Endodermal cell (in vitro differentiated cells): ENCODE measurements at regions not wholly inside any gene's neighbourhood (a gene's known extent, or its start where the extent isn't known, plus 50 kb on each side); places are given as distances from the start of the nearest gene placed in this dataset.

Experiments used
- DNase-seq: peaks from one replicate; pipeline ENCODE4 v3.0.0-alpha.2; 2017
- H3K27ac ChIP-seq: 2 replicates; pipeline ENCODE4 v1.5.1; 2013; ENCODE audit warnings: mild to moderate bottlenecking, low read depth, low read length, moderate library complexity
- H3K27me3 ChIP-seq: 2 replicates; pipeline ENCODE4 v1.6.1; 2013; ENCODE audit warnings: mild to moderate bottlenecking, low read length, moderate library complexity; ENCODE audit not compliant: insufficient read depth, control insufficient read depth, poor library complexity, severe bottlenecking
- H3K36me3 ChIP-seq: 2 replicates; pipeline ENCODE4 v1.7.0; 2013; ENCODE audit warnings: mild to moderate bottlenecking, low read length, moderate library complexity; ENCODE audit not compliant: control insufficient read depth, insufficient read depth
- H3K4me1 ChIP-seq: one replicate; pipeline ENCODE4 v1.7.0; 2013; ENCODE audit warnings: low read length; ENCODE audit not compliant: control insufficient read depth, insufficient read depth
- H3K4me3 ChIP-seq: 2 replicates; pipeline ENCODE4 v1.5.1; 2013; ENCODE audit warnings: mild to moderate bottlenecking, low read length, moderate library complexity
- H3K9ac ChIP-seq: 2 replicates; pipeline ENCODE4 v1.6.1; 2013; ENCODE audit warnings: mild to moderate bottlenecking, low read length, moderate library complexity; ENCODE audit not compliant: poor library complexity, severe bottlenecking; ENCODE audit errors: extremely low read depth
- H3K9me3 ChIP-seq: 2 replicates; pipeline ENCODE4 v1.6.1; 2013; ENCODE audit warnings: mild to moderate bottlenecking, low read length, moderate library complexity; ENCODE audit not compliant: control insufficient read depth
- H3K27ac Mint-ChIP-seq: 2 replicates; pipeline ENCODE4 v1.8.0; 2020; ENCODE audit warnings: mixed read lengths
- H3K27me3 Mint-ChIP-seq: 2 replicates; pipeline ENCODE4 v1.8.0; 2021; ENCODE audit warnings: mild to moderate bottlenecking, mixed read lengths; ENCODE audit not compliant: insufficient read depth
- H3K36me3 Mint-ChIP-seq: 2 replicates; pipeline ENCODE4 v1.8.0; 2020; ENCODE audit warnings: low read depth, mixed read lengths
- H3K4me1 Mint-ChIP-seq: 2 replicates; pipeline ENCODE4 v1.8.0; 2020; ENCODE audit warnings: mixed read lengths
- H3K4me3 Mint-ChIP-seq: 2 replicates; pipeline ENCODE4 v1.8.0; 2020; ENCODE audit warnings: mild to moderate bottlenecking, moderate library complexity, mixed read lengths
- H3K9me3 Mint-ChIP-seq: 2 replicates; pipeline ENCODE4 v1.8.0; 2020; ENCODE audit warnings: mild to moderate bottlenecking, mixed read lengths
- WGBS, 2 experiments: methylation state at CpG; one replicate each; pipeline versions ENCODE4 v1.1.5 to v1.1.7; 2013; ENCODE audit warnings: missing lambda C conversion rate in 2 of 2, mixed read lengths in 1 of 2; ENCODE audit not compliant: insufficient coverage in 1 of 2, insufficient read length in 1 of 2; 5-methylcytosine and 5-hydroxymethylcytosine counted together
- TF ChIP-seq, protein P1 (sequence below): fragments of 200-600 bp; sonication (generic); conservative IDR thresholded peaks from 2 replicates; pipeline ENCODE4 v1.5.0; 2021; ENCODE audit warnings: antibody characterized with exemption, mild to moderate bottlenecking

DNA sequence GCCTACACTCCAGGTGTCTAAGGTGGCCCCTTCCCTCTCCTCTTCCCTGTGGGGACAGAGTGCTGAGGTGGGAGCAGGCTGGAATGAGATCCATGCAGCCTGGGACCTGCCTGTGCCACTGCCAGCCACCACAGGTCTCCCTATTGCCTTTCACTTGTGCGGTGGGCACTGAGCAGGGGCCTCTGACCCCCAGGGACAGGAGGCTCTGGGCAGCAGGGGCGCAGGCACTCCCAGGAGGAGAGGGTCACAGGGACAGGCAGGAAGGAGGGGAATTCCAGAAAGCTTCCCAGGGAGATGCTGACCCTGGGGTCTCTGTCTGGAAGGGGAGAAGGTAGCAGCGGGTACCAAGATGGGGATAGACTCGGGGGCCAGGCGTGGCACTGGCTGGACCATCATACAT, 228.5 kb upstream of the B3GAT1 start:
- TF ChIP-seq, protein P1, sequence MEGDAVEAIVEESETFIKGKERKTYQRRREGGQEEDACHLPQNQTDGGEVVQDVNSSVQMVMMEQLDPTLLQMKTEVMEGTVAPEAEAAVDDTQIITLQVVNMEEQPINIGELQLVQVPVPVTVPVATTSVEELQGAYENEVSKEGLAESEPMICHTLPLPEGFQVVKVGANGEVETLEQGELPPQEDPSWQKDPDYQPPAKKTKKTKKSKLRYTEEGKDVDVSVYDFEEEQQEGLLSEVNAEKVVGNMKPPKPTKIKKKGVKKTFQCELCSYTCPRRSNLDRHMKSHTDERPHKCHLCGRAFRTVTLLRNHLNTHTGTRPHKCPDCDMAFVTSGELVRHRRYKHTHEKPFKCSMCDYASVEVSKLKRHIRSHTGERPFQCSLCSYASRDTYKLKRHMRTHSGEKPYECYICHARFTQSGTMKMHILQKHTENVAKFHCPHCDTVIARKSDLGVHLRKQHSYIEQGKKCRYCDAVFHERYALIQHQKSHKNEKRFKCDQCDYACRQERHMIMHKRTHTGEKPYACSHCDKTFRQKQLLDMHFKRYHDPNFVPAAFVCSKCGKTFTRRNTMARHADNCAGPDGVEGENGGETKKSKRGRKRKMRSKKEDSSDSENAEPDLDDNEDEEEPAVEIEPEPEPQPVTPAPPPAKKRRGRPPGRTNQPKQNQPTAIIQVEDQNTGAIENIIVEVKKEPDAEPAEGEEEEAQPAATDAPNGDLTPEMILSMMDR: no peak
- Mint-ChIP-seq H3K27ac (no peak overlapping the region), H3K9me3 (no peaks in the 10 kb centered on the region), H3K27me3 (peaks cover 11% of the 10 kb centered on the region), H3K36me3 (no peaks in the 10 kb centered on the region), H3K4me3 (no peak overlapping the region), H3K4me1 (peaks cover 4% of the 10 kb centered on the region)
- no peak overlapping the region for H3K27ac ChIP-seq
- no peak overlapping the region for H3K4me3 ChIP-seq
- DNase-seq: peak; percentile 38
- H3K36me3 ChIP-seq: no peaks in the 10 kb centered on the region
- 92 to 94% methylated on average over 2 to 5 of the region's 5 CpGs for WGBS, 2 experiments
- no peaks in the 10 kb centered on the region for H3K4me1 ChIP-seq
- no peak overlapping the region for H3K9ac ChIP-seq
- no peaks in the 10 kb centered on the region for H3K27me3 ChIP-seq
- no peaks in the 10 kb centered on the region for H3K9me3 ChIP-seq

DNA sequence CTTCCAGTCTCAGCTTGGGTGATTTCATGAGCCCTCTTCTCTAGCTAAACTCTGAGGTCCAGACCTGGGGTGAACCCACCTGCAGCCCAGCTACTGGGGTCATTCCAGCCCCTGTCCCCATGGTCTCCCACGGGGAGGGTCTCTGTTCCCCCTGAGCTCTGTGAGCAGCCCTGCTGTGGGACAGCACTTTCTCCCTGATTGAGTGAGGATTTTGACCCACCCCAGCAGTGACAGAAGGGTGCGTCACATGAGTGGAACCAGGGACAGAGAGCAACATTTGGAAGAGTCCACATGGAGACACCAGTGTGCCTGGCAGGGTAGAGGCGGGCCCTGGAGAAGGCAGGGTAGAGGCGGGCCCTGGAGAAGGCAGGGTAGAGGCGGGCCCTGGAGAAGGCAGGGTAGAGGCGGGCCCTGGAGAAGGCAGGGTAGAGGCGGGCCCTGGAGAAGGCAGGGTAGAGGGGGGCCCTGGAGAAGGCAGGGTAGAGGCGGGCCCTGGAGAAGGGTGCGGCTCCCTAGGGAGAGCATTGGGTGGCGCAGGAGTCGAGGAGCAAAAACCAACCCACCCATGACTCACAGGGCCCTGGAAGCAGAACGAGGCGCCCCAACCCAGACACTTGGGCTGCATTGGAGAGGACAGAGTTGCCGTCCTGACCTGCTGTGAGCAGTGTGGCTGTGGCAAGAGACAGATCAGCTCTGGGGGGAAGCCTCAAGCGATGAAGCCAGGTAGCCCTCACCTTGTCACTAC, 227.7 kb upstream of the B3GAT1 start:
- Mint-ChIP-seq H3K27me3 (peaks cover 11% of the 10 kb centered on the region), H3K27ac (no peak overlapping the region), H3K36me3 (no peaks in the 10 kb centered on the region), H3K9me3 (no peaks in the 10 kb centered on the region), H3K4me1 (peaks cover 4% of the 10 kb centered on the region), H3K4me3 (no peak overlapping the region)
- H3K27ac ChIP-seq: no peak overlapping the region
- no peak overlapping the region for H3K9ac ChIP-seq
- H3K4me1 ChIP-seq: no peaks in the 10 kb centered on the region
- H3K36me3 ChIP-seq: no peaks in the 10 kb centered on the region
- DNase-seq: peak; percentile 45
- no peaks in the 10 kb centered on the region for H3K27me3 ChIP-seq
- no peaks in the 10 kb centered on the region for H3K9me3 ChIP-seq
- WGBS, 2 experiments: 85 to 96% methylated on average over 4 to 11 of the region's 15 CpGs
- TF ChIP-seq, protein P1: no peak
- H3K4me3 ChIP-seq: no peak overlapping the region

DNA sequence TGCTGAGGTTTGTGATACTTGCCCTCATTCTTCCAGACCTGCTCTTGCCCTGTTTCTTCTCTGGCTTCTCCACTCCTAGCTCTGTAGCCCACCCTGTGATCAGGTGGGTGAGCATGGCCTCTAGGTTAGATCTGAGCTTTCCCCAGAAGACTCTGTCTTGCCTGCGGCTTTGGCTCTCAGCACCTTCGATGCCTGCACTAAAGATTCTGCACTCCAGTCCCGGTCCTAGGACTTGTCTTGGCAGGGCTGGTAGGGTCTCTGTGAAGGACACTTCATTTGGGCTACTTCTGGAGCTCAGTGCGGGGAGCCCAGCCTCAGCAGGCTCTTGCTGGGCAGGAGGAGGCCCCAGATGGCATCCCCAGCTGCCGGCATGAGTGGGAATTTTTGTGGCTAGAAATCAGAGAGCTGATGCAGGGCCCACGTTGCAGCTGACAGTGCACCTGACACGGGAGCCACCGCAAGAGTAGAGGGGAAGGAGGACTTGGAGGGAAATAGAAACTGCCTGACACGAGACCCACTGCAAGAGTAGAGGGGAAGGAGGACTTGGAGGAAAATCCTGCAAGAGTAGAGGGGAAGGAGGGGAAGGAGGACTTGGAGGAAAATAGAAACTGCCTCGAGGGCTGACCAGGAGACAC, 226.9 kb upstream of the B3GAT1 start:
- H3K4me3 Mint-ChIP-seq: no peak overlapping the region
- TF ChIP-seq, protein P1: no peak
- no peaks in the 10 kb centered on the region for H3K36me3 Mint-ChIP-seq
- Histone ChIP-seq H3K27me3 (no peaks in the 10 kb centered on the region), H3K9me3 (no peaks in the 10 kb centered on the region), H3K27ac (no peak overlapping the region), H3K9ac (no peak overlapping the region), H3K4me3 (no peak overlapping the region), H3K4me1 (no peaks in the 10 kb centered on the region), H3K36me3 (no peaks in the 10 kb centered on the region)
- H3K27me3 Mint-ChIP-seq: peaks cover 11% of the 10 kb centered on the region
- no peaks in the 10 kb centered on the region for H3K9me3 Mint-ChIP-seq
- H3K27ac Mint-ChIP-seq: no peak overlapping the region
- DNase-seq: peak; percentile 34
- peaks cover 4% of the 10 kb centered on the region for H3K4me1 Mint-ChIP-seq
- WGBS, 2 experiments: 84 to 92% methylated on average over 3 to 10 of the region's 10 CpGs
